KMS-11 (cell line): ENCODE measurements at regions not wholly inside any gene's neighbourhood (a gene's known extent, or its start where the extent isn't known, plus 50 kb on each side); places are given as distances from the start of the nearest gene placed in this dataset.

ENCODE experiments used
- H2AFZ ChIP-seq: fragments of 200-600 bp; sonication (generic); 2 replicates; pipeline ENCODE4 v1.6.1; 2016; ENCODE audit warnings: antibody characterized with exemption, mixed run types, low read depth
- H3K27ac ChIP-seq: fragments of 200-600 bp; sonication (generic); 2 replicates; pipeline ENCODE4 v1.6.1; 2016; ENCODE audit warnings: mild to moderate bottlenecking, mixed run types
- H3K27me3 ChIP-seq: fragments of 200-600 bp; sonication (generic); 2 replicates; pipeline ENCODE4 v1.6.1; 2017; ENCODE audit warnings: mild to moderate bottlenecking, low read depth, mixed run types, moderate library complexity; ENCODE audit not compliant: insufficient read depth
- H3K36me3 ChIP-seq: fragments of 200-600 bp; sonication (generic); 2 replicates; pipeline ENCODE4 v1.6.1; 2017; ENCODE audit warnings: mild to moderate bottlenecking, mixed run types; ENCODE audit not compliant: insufficient read depth
- H3K4me1 ChIP-seq: fragments of 200-600 bp; sonication (generic); 2 replicates; pipeline ENCODE4 v1.6.1; 2016; ENCODE audit warnings: mild to moderate bottlenecking, low read depth, mixed run types; ENCODE audit not compliant: poor library complexity, severe bottlenecking
- H3K4me2 ChIP-seq: fragments of 200-600 bp; sonication (generic); 2 replicates; pipeline ENCODE4 v1.7.0; 2016; ENCODE audit warnings: mild to moderate bottlenecking, mixed run types
- H3K4me3 ChIP-seq: fragments of 200-600 bp; sonication (generic); IDR thresholded peaks from 2 replicates; pipeline ENCODE4 v1.6.1; 2017; ENCODE audit warnings: low read depth, low read length, mixed read lengths; ENCODE audit not compliant: insufficient read depth
- H3K79me2 ChIP-seq: fragments of 200-600 bp; sonication (generic); 2 replicates; pipeline ENCODE4 v1.6.1; 2016; ENCODE audit warnings: low read depth, mixed run types; ENCODE audit not compliant: insufficient read depth
- H3K9ac ChIP-seq: fragments of 200-600 bp; sonication (generic); 2 replicates; pipeline ENCODE4 v1.6.1; 2016; ENCODE audit warnings: mild to moderate bottlenecking, mixed run types
- H4K20me1 ChIP-seq: fragments of 200-600 bp; sonication (generic); 2 replicates; pipeline ENCODE4 v1.6.1; 2016; ENCODE audit warnings: mild to moderate bottlenecking, mixed run types; ENCODE audit not compliant: insufficient read depth
- TF ChIP-seq, protein P1 (sequence below): fragments of 200-600 bp; sonication (generic); conservative IDR thresholded peaks from 2 replicates; pipeline ENCODE4 v1.6.1; 2017; ENCODE audit warnings: low read depth, mild to moderate bottlenecking, antibody characterized with exemption, low read length, moderate library complexity, mixed read lengths

DNA sequence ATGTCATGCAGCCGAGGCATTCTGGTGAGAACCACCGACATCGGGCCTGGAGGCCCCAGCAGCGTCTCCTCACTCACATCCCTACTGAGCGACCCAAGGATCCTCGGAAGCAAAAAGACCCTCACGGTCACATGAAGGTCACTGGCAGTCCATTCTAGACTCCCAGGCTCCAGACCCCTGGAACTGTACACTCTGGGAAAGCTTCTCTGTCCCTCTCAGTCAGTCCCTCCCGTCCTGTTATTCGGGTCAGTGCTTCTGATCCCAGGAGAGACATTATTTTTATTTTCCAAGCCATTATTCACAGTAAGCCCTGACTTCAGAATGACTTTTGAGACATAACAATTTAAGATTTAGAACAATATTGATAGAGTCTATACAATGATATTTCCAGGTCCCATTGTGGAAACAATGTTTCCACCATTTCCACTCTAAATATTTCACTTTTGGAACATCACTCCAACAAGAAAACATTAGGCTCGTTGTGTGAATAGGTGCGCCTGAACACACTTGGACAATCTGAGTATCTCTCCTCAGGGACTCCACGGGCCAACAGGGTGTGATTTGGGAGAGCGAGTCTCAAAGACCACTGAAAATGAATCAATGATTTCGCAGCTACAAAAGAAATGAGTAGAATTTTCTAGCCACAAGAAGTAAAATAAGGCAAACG is 199.7 kb downstream of the SOD2 start:
- TF ChIP-seq, protein P1, sequence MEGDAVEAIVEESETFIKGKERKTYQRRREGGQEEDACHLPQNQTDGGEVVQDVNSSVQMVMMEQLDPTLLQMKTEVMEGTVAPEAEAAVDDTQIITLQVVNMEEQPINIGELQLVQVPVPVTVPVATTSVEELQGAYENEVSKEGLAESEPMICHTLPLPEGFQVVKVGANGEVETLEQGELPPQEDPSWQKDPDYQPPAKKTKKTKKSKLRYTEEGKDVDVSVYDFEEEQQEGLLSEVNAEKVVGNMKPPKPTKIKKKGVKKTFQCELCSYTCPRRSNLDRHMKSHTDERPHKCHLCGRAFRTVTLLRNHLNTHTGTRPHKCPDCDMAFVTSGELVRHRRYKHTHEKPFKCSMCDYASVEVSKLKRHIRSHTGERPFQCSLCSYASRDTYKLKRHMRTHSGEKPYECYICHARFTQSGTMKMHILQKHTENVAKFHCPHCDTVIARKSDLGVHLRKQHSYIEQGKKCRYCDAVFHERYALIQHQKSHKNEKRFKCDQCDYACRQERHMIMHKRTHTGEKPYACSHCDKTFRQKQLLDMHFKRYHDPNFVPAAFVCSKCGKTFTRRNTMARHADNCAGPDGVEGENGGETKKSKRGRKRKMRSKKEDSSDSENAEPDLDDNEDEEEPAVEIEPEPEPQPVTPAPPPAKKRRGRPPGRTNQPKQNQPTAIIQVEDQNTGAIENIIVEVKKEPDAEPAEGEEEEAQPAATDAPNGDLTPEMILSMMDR = no peak
- Histone ChIP-seq H3K9ac (no peak overlapping the region), H3K4me1 (no peaks in the 10 kb centered on the region), H3K79me2 (no peaks in the 10 kb centered on the region), H3K4me3 (no peak overlapping the region), H2AFZ (no peak overlapping the region), H3K27me3 (no peaks in the 10 kb centered on the region), H3K36me3 (no peaks in the 10 kb centered on the region), H3K4me2 (no peak overlapping the region), H4K20me1 (no peaks in the 10 kb centered on the region), H3K27ac (no peak overlapping the region)

GRCh38 chr6:159490298-159490937 is 202.6 kb downstream of the SOD2 start:
- no peaks in the 10 kb centered on the region for H3K79me2 ChIP-seq
- H3K4me1 ChIP-seq = no peaks in the 10 kb centered on the region
- H2AFZ ChIP-seq = no peak overlapping the region
- no peak overlapping the region for H3K4me2 ChIP-seq
- H3K4me3 ChIP-seq = no peak overlapping the region
- TF ChIP-seq, protein P1 = no peak
- H4K20me1 ChIP-seq = no peaks in the 10 kb centered on the region
- no peaks in the 10 kb centered on the region for H3K27me3 ChIP-seq
- H3K36me3 ChIP-seq = no peaks in the 10 kb centered on the region
- no peak overlapping the region for H3K27ac ChIP-seq
- no peak overlapping the region for H3K9ac ChIP-seq

DNA sequence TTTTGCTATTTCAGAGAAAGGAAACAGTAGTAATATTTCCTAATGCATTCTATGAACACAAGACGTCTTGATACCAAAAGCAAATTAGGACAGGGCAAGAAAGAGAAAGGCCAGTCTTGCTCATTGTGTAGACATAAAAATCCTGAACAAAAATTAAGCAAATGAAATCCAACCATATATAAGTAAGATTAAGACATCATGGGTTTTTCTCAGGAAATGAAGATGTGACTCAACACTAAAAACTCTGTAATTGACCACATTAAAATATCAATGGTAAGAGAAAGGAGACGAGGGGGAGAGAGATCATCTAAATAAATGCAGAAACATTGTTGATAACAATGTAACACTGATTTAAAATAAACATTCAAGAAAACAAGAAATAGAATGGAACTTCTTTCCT is 205.4 kb downstream of the SOD2 start:
- no peak overlapping the region for H3K4me2 ChIP-seq
- H3K79me2 ChIP-seq = no peaks in the 10 kb centered on the region
- no peak overlapping the region for H3K9ac ChIP-seq
- no peaks in the 10 kb centered on the region for H3K4me1 ChIP-seq
- H3K27me3 ChIP-seq = no peaks in the 10 kb centered on the region
- H2AFZ ChIP-seq = no peak overlapping the region
- no peak overlapping the region for H3K27ac ChIP-seq
- no peak overlapping the region for H3K4me3 ChIP-seq
- H3K36me3 ChIP-seq = no peaks in the 10 kb centered on the region
- no peaks in the 10 kb centered on the region for H4K20me1 ChIP-seq
- TF ChIP-seq, protein P1 = no peak

DNA sequence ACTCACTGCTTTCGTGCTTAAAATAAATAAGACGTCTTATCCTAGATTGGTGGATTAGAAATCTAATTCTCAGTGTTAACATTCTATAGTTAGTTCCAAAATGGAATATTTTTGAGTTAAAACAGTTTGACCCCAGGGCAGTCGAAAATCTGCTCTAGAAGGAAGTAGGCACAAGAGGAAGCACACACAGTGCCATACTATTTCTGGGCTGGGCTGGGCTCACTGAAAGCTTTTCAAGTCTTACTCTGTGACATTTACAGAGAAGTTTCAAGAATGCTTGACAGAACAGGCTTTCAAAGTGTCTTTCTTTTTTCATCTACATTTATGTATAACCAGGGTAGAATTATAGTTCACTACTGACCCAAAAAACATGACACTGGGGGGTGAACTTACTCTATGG is 209.8 kb downstream of the SOD2 start:
- H3K79me2 ChIP-seq = no peaks in the 10 kb centered on the region
- no peak overlapping the region for H3K4me3 ChIP-seq
- H3K9ac ChIP-seq = no peak overlapping the region
- no peak overlapping the region for H2AFZ ChIP-seq
- no peaks in the 10 kb centered on the region for H3K36me3 ChIP-seq
- TF ChIP-seq, protein P1 = no peak
- no peaks in the 10 kb centered on the region for H4K20me1 ChIP-seq
- no peaks in the 10 kb centered on the region for H3K4me1 ChIP-seq
- no peak overlapping the region for H3K4me2 ChIP-seq
- no peak overlapping the region for H3K27ac ChIP-seq
- no peaks in the 10 kb centered on the region for H3K27me3 ChIP-seq
